ENCODE measurements at regions not wholly inside any gene's neighbourhood (a gene's known extent, or its start where the extent isn't known, plus 50 kb on each side); places are given as distances from the start of the nearest gene placed in this dataset.

DNA sequence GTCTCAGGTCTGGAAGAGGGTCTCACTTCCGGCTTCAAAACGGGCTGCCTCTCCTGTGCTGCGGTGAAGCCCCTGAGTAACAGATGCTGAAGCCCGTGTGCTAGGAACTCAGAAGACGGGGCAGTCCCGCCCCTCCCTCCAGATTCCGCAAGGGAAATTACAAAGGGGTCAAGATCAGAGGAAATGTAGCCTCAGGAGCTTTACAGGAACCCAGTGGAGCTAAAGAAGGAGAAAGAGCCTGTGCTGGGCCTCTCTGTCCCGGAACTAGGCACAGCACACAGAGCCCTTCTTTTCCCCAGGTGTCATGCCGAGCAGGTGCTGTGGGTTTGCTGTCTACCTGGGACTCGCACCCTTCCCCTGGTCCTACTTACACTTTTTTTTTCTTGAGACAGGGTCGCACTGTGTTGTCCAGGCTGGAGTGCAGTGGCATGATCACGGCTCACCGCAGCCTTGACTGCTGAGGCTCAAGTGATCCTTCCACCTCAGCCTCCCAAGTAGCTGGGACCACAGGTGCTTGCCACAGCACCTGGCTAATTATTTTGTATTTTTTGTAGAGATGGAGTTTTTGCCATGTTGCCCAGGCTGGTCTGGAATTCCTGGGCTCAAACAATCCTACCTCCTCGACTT is 72.7 kb upstream of the MAP4K4 start:
- Histone ChIP-seq H3K27ac (no peak overlapping the region), H3K4me3 (no peak overlapping the region), H3K4me1 (no peaks in the 10 kb centered on the region), H3K9me3 (no peaks in the 10 kb centered on the region), H3K27me3 (no peaks in the 10 kb centered on the region), H3K36me3 (no peaks in the 10 kb centered on the region)
- no peak for TF ChIP-seq POLR2A (IDR thresholded peaks at IDR 0.05)
- TF ChIP-seq EP300 (IDR thresholded peaks at IDR 0.05) = no peak
- TF ChIP-seq, protein P1, sequence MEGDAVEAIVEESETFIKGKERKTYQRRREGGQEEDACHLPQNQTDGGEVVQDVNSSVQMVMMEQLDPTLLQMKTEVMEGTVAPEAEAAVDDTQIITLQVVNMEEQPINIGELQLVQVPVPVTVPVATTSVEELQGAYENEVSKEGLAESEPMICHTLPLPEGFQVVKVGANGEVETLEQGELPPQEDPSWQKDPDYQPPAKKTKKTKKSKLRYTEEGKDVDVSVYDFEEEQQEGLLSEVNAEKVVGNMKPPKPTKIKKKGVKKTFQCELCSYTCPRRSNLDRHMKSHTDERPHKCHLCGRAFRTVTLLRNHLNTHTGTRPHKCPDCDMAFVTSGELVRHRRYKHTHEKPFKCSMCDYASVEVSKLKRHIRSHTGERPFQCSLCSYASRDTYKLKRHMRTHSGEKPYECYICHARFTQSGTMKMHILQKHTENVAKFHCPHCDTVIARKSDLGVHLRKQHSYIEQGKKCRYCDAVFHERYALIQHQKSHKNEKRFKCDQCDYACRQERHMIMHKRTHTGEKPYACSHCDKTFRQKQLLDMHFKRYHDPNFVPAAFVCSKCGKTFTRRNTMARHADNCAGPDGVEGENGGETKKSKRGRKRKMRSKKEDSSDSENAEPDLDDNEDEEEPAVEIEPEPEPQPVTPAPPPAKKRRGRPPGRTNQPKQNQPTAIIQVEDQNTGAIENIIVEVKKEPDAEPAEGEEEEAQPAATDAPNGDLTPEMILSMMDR (IDR thresholded peaks at IDR 0.05) = no peak
- no peak for TF ChIP-seq POLR2AphosphoS5 (IDR thresholded peaks at IDR 0.05)
- WGBS = 89% methylated on average over 13 of the region's 14 CpGs
- DNase-seq (ENCODE audit: low spot score in 2 of 2) = no peak

DNA sequence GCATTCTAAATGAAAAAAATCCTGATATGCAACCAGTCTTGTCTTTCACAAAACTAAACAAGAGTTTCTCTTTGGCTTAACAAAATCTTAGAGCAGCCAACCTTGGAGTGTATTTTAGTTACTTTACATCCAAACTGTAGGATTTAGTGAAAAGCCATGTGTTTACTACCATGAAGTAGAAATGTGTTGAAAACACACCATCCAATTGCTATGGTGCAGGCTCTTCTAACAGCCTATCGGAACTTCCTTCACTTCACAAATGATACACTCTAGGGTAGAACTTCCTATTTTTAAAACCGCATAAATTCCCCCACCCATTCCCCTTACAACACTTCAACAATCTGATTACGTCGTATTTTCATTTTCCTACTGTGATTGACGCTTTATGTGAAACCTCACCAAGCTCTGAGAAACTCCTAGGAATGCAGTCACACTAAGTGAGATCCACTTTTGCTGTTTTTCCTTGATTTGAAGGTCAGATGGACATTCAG is 74.4 kb upstream of the MAP4K4 start:
- Histone ChIP-seq H3K9me3 (no peaks in the 10 kb centered on the region), H3K27me3 (no peaks in the 10 kb centered on the region), H3K4me3 (no peak overlapping the region), H3K27ac (no peak overlapping the region), H3K4me1 (no peaks in the 10 kb centered on the region), H3K36me3 (no peaks in the 10 kb centered on the region)
- TF ChIP-seq EP300 (IDR thresholded peaks at IDR 0.05) (no peak), POLR2AphosphoS5 (IDR thresholded peaks at IDR 0.05) (no peak), POLR2A (IDR thresholded peaks at IDR 0.05) (no peak)
- TF ChIP-seq, protein P1 (IDR thresholded peaks at IDR 0.05) = no peak
- WGBS = 66% methylated on average over 5 of the region's 5 CpGs
- no peak for DNase-seq (ENCODE audit: low spot score in 2 of 2)

DNA sequence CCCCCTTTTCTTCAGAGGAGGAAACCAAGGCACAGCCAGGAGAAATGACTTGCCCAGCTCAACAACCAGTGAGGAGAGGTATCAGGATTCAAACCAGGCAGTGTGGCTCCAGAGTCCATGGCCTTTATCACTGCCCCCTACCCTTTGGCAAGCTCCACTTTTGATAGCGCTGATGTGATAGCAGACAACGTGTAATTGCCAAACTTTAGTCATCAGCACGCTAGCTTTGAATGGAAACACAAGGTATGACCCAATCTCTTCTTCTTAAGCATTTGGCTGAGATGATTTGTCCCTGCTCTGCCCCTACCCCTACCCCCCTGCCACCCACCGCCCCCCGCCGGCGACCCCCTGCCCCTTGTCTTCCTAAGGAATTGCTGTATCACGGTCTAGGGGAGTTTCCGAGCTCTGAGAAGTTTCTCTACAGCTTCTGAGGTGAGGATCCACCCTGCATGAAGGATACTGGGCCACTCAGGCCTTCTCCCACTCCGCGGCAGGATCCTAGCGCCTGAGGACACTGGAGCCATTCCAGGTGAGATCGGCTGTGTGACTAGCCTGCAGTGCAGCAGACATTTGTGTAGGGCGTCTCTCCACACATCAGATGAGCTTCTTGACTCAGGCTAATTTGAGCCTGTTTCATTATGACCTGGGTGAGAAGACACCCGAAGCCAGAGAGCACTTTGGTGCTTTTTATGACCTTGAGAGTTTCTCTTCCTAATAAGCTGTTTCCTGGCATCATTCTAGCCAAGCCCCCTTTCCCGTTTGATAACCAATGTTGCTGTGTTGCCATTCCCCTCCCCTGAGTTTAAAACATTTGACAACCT is 75.1 kb upstream of the MAP4K4 start:
- no peaks in the 10 kb centered on the region for H3K36me3 ChIP-seq
- WGBS = 77% methylated on average over 16 of the region's 16 CpGs
- DNase-seq (ENCODE audit: low spot score in 2 of 2) = no peak
- H3K27me3 ChIP-seq = no peaks in the 10 kb centered on the region
- H3K27ac ChIP-seq = no peak overlapping the region
- no peaks in the 10 kb centered on the region for H3K9me3 ChIP-seq
- TF ChIP-seq POLR2A (IDR thresholded peaks at IDR 0.05) = no peak
- TF ChIP-seq POLR2AphosphoS5 (IDR thresholded peaks at IDR 0.05) = no peak
- TF ChIP-seq, protein P1 (IDR thresholded peaks at IDR 0.05) = no peak
- no peak for TF ChIP-seq EP300 (IDR thresholded peaks at IDR 0.05)
- H3K4me1 ChIP-seq = no peaks in the 10 kb centered on the region
- no peak overlapping the region for H3K4me3 ChIP-seq

DNA sequence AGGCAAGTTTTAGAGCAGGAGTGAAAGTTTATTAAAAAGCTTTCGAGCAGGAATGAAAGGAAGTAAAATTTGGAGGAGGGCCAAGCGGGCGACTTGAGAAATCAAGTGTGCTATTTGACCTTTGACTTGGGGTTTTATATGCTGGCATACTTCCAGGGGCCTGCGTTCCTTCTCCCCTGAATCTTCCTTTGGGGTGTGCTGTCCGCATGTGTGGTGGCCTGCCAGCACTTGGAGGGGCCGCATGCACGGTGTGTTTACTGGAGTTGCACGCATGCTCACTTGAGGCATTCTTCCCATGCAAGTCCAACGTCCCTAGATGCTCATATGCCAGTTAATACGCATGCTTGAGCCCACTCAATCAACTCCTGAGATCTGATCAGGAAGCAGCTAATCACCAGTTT is 78.3 kb upstream of the MAP4K4 start:
- H3K27ac ChIP-seq = no peak overlapping the region
- TF ChIP-seq POLR2AphosphoS5 (IDR thresholded peaks at IDR 0.05) (no peak), EP300 (IDR thresholded peaks at IDR 0.05) (no peak), POLR2A (IDR thresholded peaks at IDR 0.05) (no peak)
- TF ChIP-seq, protein P1 (IDR thresholded peaks at IDR 0.05) = no peak
- peaks cover 3% of the 10 kb centered on the region for H3K4me1 ChIP-seq
- 46% methylated on average over 10 of the region's 10 CpGs for WGBS
- no peaks in the 10 kb centered on the region for H3K9me3 ChIP-seq
- DNase-seq (ENCODE audit: low spot score in 2 of 2) = no peak
- H3K4me3 ChIP-seq = no peak overlapping the region
- no peaks in the 10 kb centered on the region for H3K27me3 ChIP-seq
- H3K36me3 ChIP-seq = no peaks in the 10 kb centered on the region

DNA sequence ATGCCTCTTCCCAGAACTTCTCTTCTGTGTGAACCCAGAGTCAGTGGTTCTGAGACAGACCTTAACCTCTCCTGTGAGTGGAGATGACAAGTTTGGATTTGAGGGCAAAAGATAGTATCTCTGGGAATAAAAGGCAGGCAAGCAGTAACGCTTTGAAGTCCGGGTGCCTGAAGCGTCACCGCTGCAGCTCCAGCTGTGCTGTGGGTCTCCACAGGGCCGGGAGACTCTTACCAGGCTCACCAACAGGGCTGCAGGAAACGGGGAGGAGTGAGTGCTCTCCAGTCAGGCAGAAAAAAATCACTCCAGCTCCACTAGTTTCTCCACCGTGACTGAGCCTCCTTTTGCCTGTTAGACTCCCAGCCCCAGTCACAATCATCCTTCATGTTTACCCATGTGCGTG is 79.7 kb upstream of the MAP4K4 start:
- TF ChIP-seq POLR2A (IDR thresholded peaks at IDR 0.05) (no peak), EP300 (IDR thresholded peaks at IDR 0.05) (no peak), POLR2AphosphoS5 (IDR thresholded peaks at IDR 0.05) (no peak)
- TF ChIP-seq, protein P1 (IDR thresholded peaks at IDR 0.05) = no peak
- DNase-seq (ENCODE audit: low spot score in 2 of 2) = no peak
- Histone ChIP-seq H3K27me3 (no peaks in the 10 kb centered on the region), H3K4me3 (no peak overlapping the region), H3K9me3 (no peaks in the 10 kb centered on the region), H3K36me3 (no peaks in the 10 kb centered on the region), H3K4me1 (peaks cover 3% of the 10 kb centered on the region), H3K27ac (no peak overlapping the region)
- 78% methylated on average over 8 of the region's 8 CpGs for WGBS
